K562 (cell line): ENCODE measurements at regions not wholly inside any gene's neighbourhood (a gene's known extent, or its start where the extent isn't known, plus 50 kb on each side); places are given as distances from the start of the nearest gene placed in this dataset.
A peak's percentile ranks its signal among the peaks of the same experiment; 100 is the strongest.

ENCODE experiments used
- ATAC-seq: fragments of 200-7000 bp; cut with Tn5 transposase; 3 replicates; pipeline ENCODE4 v1.9.1; 2020; ENCODE audit warnings: moderate library complexity
- BruUV-seq: library from RNA; stranded (reverse); fragments of 400-500 nt; replicated peaks from 2 replicates; lab custom pipeline; 2021; lab: Mats Ljungman, UMichigan
- CTCF ChIA-PET: fragments of 300-600 bp; formaldehyde crosslinking; extraction: SDS; loops from one replicate; lab custom pipeline; 2021; ENCODE audit warnings: low intra/inter-chr PET ratio; lab: Yijun Ruan, JAX
- POLR2A ChIA-PET: fragments of 300-600, 350-650 bp; sonication (Branson Sonifier 250); formaldehyde crosslinking; extraction: SDS; loops from one replicate; lab custom pipeline; 2021; ENCODE audit warnings: antibody characterized with exemption, inconsistent platforms; lab: Yijun Ruan, JAX
- DNase-seq, 4 experiments: peaks; one replicate each; pipeline versions ENCODE4 v3.0.0 to v3.0.0-alpha.2; 2011 to 2018; ENCODE audit warnings: low spot score in 3 of 4, mixed read lengths in 3 of 4; ENCODE audit errors: extremely low read depth in 1 of 4
- FAIRE-seq: peaks from 2 replicates; lab custom pipeline; 2011; peaks lifted over from hg19 to GRCh38; lab: Jason Lieb, UNC
- H2AFZ ChIP-seq: 2 replicates; pipeline ENCODE4 v1.6.0; 2011; ENCODE audit warnings: low read depth, low read length, control low read depth, inconsistent platforms
- H3K27ac ChIP-seq: fragments of 200-600 bp; 3 replicates; pipeline ENCODE4 v1.8.0; 2011; ENCODE audit warnings: low read depth, mild to moderate bottlenecking, control low read depth, inconsistent platforms, low read length, moderate library complexity, mixed read lengths; ENCODE audit errors: extremely low read depth
- H3K27me3 ChIP-seq, 2 experiments: fragments of 300-600 bp in 1 of 2; 2 replicates in 1 of 2; 3 replicates in 1 of 2; pipeline versions ENCODE4 v1.6.0 to v1.8.0; 2011; ENCODE audit warnings: inconsistent platforms in 2 of 2, low read length in 2 of 2, mild to moderate bottlenecking in 1 of 2, mixed read lengths in 1 of 2, moderate library complexity in 1 of 2; ENCODE audit not compliant: control insufficient read depth in 2 of 2, insufficient read depth in 2 of 2
- H3K36me3 ChIP-seq: fragments of 300-600 bp; 3 replicates; pipeline ENCODE4 v1.8.0; 2011; ENCODE audit warnings: mild to moderate bottlenecking, low read length, inconsistent platforms; ENCODE audit not compliant: control insufficient read depth, insufficient read depth
- H3K4me1 ChIP-seq, 2 experiments: fragments of 200-600 bp in 1 of 2; replicated peaks in 1 of 2; 2 replicates in 1 of 2; 3 replicates in 1 of 2; pipeline versions ENCODE4 v1.5.1 to v1.8.0; 2011; ENCODE audit warnings: inconsistent platforms in 2 of 2, low read length in 2 of 2, mild to moderate bottlenecking in 1 of 2, mixed read lengths in 1 of 2, moderate library complexity in 1 of 2; ENCODE audit not compliant: control insufficient read depth in 2 of 2, insufficient read depth in 2 of 2
- H3K4me2 ChIP-seq: 2 replicates; pipeline ENCODE4 v1.6.1; 2011; ENCODE audit warnings: low read length, control low read depth, inconsistent platforms, mixed read lengths; ENCODE audit not compliant: insufficient read depth
- H3K4me3 ChIP-seq: fragments of 200-600 bp; sonication (generic), shearing (Covaris generic); 2 replicates; pipeline ENCODE4 v1.5.1; 2016; ENCODE audit warnings: control low read depth, inconsistent platforms
- H3K79me2 ChIP-seq: fragments of 200-600 bp; 3 replicates; pipeline ENCODE4 v1.8.0; 2011; ENCODE audit warnings: low read length, inconsistent platforms; ENCODE audit not compliant: control insufficient read depth, insufficient read depth
- H3K9ac ChIP-seq, 2 experiments: 2 replicates each; pipeline versions ENCODE4 v1.6.0 to v1.6.1; 2011; ENCODE audit warnings: low read depth in 2 of 2, low read length in 2 of 2, control low read depth in 1 of 2, inconsistent platforms in 1 of 2, mild to moderate bottlenecking in 1 of 2, mixed read lengths in 1 of 2; ENCODE audit not compliant: insufficient read depth in 1 of 2
- H3K9me1 ChIP-seq: one replicate; pipeline ENCODE4 v1.6.0; 2011; ENCODE audit warnings: inconsistent platforms, mild to moderate bottlenecking, low read length, moderate library complexity; ENCODE audit not compliant: control insufficient read depth, insufficient read depth
- H3K9me3 ChIP-seq: replicated peaks from 2 replicates; pipeline ENCODE4 v1.5.1; 2011; ENCODE audit warnings: low read depth, low read length, inconsistent platforms; ENCODE audit not compliant: control insufficient read depth, insufficient read depth
- H4K20me1 ChIP-seq: replicated peaks from 2 replicates; pipeline ENCODE4 v1.6.1; 2011; ENCODE audit warnings: low read length, inconsistent platforms, mixed read lengths; ENCODE audit not compliant: control insufficient read depth, insufficient read depth
- CBX1 ChIP-seq: sonication (generic); IDR thresholded peaks from 2 replicates; pipeline ENCODE4 v1.6.1; 2016; ENCODE audit warnings: antibody characterized with exemption, low read depth, mild to moderate bottlenecking
- CBX3 ChIP-seq, 2 experiments: IDR thresholded peaks; 1 replicate in 1 of 2; 2 replicates in 1 of 2; pipeline ENCODE4 v1.6.1; 2012; ENCODE audit warnings: inconsistent platforms in 2 of 2, low read length in 2 of 2, borderline replicate concordance in 1 of 2, control low read depth in 1 of 2
- ELK1 ChIP-seq: sonication (generic); formaldehyde crosslinking; IDR thresholded peaks from 2 replicates; pipeline ENCODE4 v1.8.1; 2022; ENCODE audit warnings: missing genetic modification reagents
- IRF9 ChIP-seq: fragments of 450-650 bp; IDR thresholded peaks from 2 replicates; pipeline ENCODE4 v1.6.1; 2016; ENCODE audit warnings: missing biosample characterization, missing genetic modification characterization
- L3MBTL2 ChIP-seq: fragments of 450-650 bp; IDR thresholded peaks from 2 replicates; pipeline ENCODE4 v1.6.1; 2016; ENCODE audit warnings: mild to moderate bottlenecking, moderate library complexity
- ZBTB33 ChIP-seq: sonication (generic); formaldehyde crosslinking; IDR thresholded peaks from 2 replicates; pipeline ENCODE4 v1.8.1; 2023; ENCODE audit warnings: mild to moderate bottlenecking, missing genetic modification reagents
- ZNF316 ChIP-seq: fragments of 450-650 bp; IDR thresholded peaks from 2 replicates; pipeline ENCODE4 v1.6.1; 2016
- WGBS: fragments of 100-300 bp; shearing (Covaris generic); methylation state at CpG from one replicate; pipeline ENCODE4 v1.1.6; 2016; ENCODE audit warnings: low coverage, mixed read lengths; ENCODE audit not compliant: insufficient coverage; ENCODE audit errors: missing lambda C conversion rate; 5-methylcytosine and 5-hydroxymethylcytosine counted together
- in situ Hi-C: fragments of 300-500 bp; cut with MboI; formaldehyde crosslinking; loops from 4 replicates; pipeline ENCODE4 v1.15.0; 2018; ENCODE audit warnings: inconsistent platforms, mixed read lengths
- intact Hi-C: fragments of 100-400 bp; cut with micrococcal nuclease; formaldehyde crosslinking; loops from 2 replicates; pipeline ENCODE4 v1.14.2; 2022

GRCh38 chr7:46369933-46370654 is 449.0 kb upstream of the IGFBP3 start:
- Histone ChIP-seq H3K9me1 (no peaks in the 10 kb centered on the region), H3K9ac (no peak overlapping the region), H3K27me3 (no peaks in the 10 kb centered on the region), H2AFZ (no peak overlapping the region), H3K36me3 (no peaks in the 10 kb centered on the region), H3K4me1 (no peaks in the 10 kb centered on the region), H3K79me2 (no peaks in the 10 kb centered on the region), H3K27ac (no peak overlapping the region), H3K4me3 (no peak overlapping the region), H4K20me1 (no peaks in the 10 kb centered on the region), H3K9me3 (no peaks in the 10 kb centered on the region; the same call in 1 of the 2 replicates), H3K4me2 (no peak overlapping the region)
- DNase-seq (no peak), ATAC-seq (no peak), FAIRE-seq (no peak)
- intact Hi-C loops (no loop called here), in situ Hi-C loops (no loop called here)
- no TSS peak for BruUV-seq
- WGBS, result 3% methylated on average over 5 of the region's 5 CpGs
- TF ChIP-seq ZNF316 (peak; percentile 35; the same call in 1 of the 2 replicates), ELK1 (CRISPR knock-in tag) (no peak)
- CTCF ChIA-PET, result no interaction called here
- POLR2A ChIA-PET, result interaction anchor here (0.6 kb wide), 1 partner anchor 873 kb away, joined by 3 read pairs; no protein-coding TSS in a partner anchor

- CTCF ChIA-PET, result no interaction called here
- Histone ChIP-seq H3K4me1 (no peaks in the 10 kb centered on the region), H3K9ac (no peak overlapping the region), H3K27me3 (no peaks in the 10 kb centered on the region), H2AFZ (no peak overlapping the region), H3K27ac (no peak overlapping the region), H4K20me1 (no peaks in the 10 kb centered on the region), H3K4me2 (no peak overlapping the region), H3K36me3 (no peaks in the 10 kb centered on the region), H3K9me1 (no peaks in the 10 kb centered on the region), H3K9me3 (no peaks in the 10 kb centered on the region; the same call in 1 of the 2 replicates), H3K4me3 (no peak overlapping the region), H3K79me2 (no peaks in the 10 kb centered on the region)
- no peak for FAIRE-seq
- no TSS peak for BruUV-seq
- no peak for ATAC-seq
- intact Hi-C loops (no loop called here), in situ Hi-C loops (no loop called here)
- DNase-seq, result no peak
- POLR2A ChIA-PET, result no interaction called here
- WGBS, result 8% methylated on average over 1 of the region's 1 CpG
- TF ChIP-seq ZBTB33 (CRISPR knock-in tag) (no peak), CBX3 (IDR thresholded peaks at IDR 0.05; ENCODE audit: borderline replicate concordance in 1 of 2, low read length in 2 of 2) (no peak), IRF9 (tag) (no peak), CBX1 (no peak), L3MBTL2 (no peak)
Observed at GRCh38 chr7:46368871-46369270, 447.8 kb upstream of the IGFBP3 start.
